ENCODE measurements at regions not wholly inside any gene's neighbourhood (a gene's known extent, or its start where the extent isn't known, plus 50 kb on each side); places are given as distances from the start of the nearest gene placed in this dataset.

GRCh38 chr12:87828382-87828973 lies 200.7 kb downstream of the C12orf50 start:
- DNase-seq = no peak

DNA sequence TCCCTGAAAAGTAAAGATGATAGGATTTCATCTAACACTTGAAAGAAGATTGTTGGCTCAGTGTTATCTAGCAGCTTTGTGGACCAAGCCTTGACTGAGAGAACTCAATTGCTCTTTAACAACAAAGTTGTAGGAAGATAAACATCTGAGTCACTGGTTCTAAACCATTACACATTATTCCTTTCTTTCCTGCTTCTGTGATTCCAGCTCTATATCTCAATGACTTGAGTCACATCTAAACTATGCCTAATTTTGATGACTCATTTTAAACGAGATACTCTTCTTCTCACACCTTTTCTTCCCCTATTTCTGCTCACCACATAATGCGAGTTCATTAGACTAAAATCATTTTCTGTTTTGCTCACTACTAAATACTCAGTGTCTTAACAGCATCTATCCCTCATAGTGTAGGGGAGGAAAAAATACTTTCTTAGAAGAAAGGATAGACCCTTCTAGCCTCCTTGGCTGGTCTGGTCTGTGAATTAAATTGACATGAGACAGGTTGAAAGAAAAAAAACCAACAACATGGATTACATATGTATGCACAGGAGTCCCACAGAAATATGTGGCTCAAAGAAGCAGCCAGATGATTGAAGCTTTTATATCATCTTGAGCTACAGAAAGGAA lies 201.4 kb downstream of the C12orf50 start:
- no peak for DNase-seq

- no peak for DNase-seq
These were observed 206.3 kb downstream of the C12orf50 start for GRCh38 chr12:87822923-87823322.

DNA sequence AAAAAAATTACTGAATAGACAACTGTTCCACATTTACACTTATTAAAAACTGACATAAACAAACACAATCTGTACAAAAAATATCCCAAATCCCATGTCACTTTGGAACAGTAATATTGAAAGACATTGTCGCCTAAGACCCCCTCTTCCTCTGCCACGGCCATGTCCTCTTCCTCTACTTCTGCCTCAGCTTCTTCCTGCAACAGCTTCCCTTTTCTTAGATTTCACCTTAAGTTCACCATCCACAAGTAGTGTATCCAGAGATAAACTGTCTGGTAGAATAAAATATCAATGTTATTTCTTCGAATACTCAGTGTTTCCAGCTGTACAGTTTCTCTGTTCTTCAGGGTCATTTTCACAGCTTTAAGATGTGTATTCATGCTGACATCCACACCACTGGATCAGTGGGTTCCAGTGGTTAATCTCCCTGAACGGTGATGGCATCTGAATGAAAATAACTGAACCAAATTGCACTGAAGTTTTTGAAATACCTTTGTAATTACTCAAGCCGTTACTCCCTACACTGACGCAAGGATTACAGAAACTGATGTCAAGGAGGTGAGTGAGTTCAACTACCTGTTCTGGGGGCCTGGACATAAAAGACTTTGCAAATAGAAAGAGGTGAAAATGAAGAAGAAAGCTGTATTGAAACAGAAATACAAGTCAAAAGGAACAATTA lies 208.5 kb downstream of the C12orf50 start:
- no peak for DNase-seq

DNA sequence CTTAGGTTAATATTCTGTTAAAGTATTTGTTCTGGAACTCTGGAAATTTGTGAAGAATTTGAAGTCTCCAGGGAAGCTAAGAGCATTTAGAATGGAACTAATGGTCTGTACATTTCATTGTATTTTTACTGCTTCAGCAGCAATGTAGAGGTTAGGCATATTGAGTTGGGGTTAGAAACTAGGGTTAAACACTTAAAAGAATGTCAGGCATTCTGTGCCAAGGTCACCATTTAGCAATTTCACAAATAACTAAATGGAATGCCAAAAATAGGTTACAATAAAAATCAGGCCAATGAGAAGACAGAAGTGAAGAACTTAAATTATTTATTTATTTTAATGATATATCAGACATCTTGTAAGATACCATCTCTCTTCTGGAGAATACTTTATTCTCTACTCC lies 210.8 kb downstream of the C12orf50 start:
- no peak for DNase-seq

GRCh38 chr12:87815771-87816585 lies 213.2 kb downstream of the C12orf50 start:
- no peak for DNase-seq

GRCh38 chr12:87814625-87815024 lies 214.6 kb downstream of the C12orf50 start:
- DNase-seq = no peak

GRCh38 chr12:87813476-87814234 lies 215.5 kb downstream of the C12orf50 start:
- no peak for DNase-seq

DNA sequence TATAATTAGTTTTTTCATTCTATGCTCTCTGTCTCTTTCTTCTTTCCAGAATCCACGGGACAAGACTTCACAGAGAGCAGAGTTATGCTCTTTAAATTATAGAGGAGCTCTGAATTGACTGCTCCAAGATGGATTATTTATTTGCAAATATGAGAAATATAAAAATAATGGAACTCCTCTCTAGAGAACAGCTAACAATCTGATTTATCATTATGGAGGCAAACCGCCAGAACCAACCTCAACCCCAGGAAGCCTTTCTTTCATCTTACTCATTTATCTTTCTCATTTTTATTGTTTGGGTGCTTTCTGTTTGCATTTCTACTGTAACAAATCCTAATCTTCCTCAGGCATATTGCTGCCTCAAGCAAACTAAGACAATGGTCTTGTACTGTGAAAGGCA lies 216.5 kb downstream of the C12orf50 start:
- DNase-seq = no peak

DNA sequence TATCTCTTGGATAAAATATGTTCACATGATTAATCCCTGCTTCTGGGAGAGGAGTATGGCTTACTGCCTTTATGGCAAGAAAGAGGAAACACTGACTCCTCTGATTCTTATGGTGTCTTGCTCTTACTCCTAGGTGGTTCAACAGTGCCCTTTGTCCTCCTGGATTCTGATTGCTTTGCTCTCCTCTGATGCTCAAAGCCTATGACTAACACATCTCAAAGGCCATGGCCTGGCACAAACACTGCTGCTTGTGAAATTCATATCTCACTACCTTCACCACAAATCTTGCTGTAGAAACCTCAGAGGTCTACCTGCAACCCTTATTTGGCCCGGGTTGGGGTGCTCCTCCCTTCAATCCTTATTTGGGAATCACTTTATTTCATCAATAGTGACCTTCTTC lies 217.2 kb downstream of the C12orf50 start:
- no peak for DNase-seq

DNA sequence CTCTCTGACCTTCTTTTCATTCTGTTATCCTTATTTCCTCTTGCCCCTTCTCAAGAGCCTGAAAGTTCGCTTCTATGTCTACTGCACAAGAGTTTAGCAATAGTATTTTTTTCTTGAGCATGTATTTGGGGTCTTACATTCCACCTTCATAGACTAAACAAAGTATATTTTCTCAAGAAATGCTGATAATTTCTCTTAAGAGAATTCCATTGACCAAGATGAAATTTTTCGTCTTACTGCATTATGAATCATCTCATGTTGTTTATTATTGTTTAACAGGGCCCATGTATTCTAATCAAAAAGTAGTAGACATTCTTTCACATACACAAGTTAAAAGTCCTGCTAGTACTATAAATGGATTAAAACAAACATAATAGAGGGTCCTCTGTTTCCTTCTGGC lies 219.3 kb downstream of the C12orf50 start:
- no peak for DNase-seq

DNA sequence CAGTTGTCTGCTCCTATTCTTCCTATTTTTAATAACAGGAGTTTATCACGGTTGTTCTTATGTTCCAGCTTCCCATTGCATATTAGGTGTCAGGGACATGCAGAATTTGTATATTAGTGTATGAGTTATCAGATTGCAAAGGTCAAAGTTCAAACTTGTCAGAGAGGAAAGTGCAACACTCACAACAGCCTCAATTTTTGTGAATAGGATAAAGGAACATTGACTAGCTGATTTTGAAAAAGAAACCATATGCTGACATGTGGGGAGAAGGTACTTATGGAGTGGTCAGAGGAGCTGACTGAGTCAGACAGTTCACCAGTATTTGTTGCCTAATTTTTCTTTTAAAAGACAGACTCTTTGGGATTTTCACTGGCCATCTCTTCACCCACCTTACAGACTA lies 222.1 kb downstream of the C12orf50 start:
- DNase-seq = no peak

GRCh38 chr12:87806310-87806709 lies 222.9 kb downstream of the C12orf50 start:
- no peak for DNase-seq

GRCh38 chr12:87804386-87804785 lies 224.8 kb downstream of the C12orf50 start:
- DNase-seq = no peak

DNA sequence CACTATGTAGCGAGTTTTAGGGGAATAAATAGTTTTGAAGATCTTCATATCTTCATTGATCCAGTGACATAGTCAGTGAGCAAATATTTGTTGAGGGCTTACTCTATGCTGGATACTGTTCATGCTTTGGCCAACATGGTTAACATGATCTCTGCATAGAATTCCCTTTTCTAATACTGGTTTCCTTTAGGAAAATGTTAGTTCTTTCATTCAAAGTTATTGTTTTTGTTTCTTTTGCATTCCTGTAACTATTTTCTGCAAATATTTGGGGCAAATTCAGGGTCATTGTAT lies 226.5 kb downstream of the C12orf50 start:
- no peak for DNase-seq

GRCh38 chr12:87801860-87802720 lies 227.1 kb downstream of the C12orf50 start:
- peak; percentile 9 for DNase-seq

DNA sequence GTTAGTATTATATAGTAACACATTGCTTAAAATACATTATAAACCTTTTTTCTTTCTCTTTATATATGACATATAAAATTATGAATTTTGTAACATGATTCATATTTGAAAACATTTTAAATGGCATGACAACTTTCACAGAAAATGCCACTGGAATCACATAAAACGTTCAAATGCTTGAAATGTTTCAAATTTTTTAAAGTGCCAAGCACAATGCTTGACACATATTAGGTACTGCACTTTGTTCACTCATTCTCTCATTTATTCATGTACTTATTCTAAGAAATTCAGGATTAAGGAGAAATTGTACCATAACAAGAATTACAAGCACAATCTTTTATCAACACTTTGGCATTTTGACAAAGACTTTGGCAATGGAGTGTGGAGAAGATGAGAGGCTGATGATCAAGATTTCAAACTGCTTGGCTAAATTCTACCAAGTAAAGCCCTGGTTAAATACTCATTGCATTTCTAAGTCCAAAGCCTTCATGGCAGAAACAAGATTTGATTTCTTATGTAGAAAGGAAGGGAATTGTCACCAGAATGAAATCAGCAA lies 232.2 kb downstream of the C12orf50 start:
- no peak for DNase-seq

DNA sequence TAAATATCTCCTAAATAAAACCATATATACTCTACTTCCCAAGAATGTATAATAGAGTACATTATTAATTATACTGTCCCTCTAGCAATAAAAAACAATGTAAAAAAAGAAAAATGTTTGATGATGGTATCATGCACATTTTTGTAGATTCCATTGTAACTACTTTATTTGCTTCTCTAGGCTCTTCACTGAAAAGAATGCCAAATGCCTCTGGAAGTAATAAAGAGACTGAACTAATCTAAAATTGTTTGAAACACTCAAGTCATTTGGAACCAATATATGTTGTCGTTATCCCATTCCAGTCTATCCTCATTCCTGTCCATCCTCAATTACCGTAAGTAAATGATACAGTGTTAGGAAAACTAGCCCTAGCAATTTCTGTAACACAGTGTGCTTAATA lies 233.6 kb downstream of the C12orf50 start:
- no peak for DNase-seq

GRCh38 chr12:87794854-87795253 lies 234.3 kb downstream of the C12orf50 start:
- no peak for DNase-seq

- DNase-seq = no peak
These were observed 236.1 kb downstream of the C12orf50 start for GRCh38 chr12:87793131-87793530.

DNA sequence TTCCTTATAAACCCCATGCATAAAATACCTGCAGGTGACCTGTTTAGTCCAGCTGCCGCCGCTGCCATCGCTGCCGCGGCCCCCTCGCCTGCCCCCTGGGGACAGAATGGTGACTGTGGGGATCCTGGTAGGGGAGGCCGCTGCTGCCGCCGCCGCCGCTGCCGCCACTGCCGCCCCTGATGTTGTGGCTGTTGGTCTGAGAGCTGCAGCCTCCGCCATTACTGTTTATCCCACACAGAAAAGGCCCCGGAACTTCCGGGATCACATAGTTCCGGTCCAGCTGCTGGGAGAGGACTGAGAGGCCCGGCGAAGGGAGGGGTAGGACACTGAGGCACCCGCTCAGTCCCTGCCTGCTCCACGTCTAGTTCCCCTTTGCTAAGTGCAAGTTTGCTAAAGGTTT lies 244.9 kb downstream of the C12orf50 start:
- no peak for DNase-seq

DNA sequence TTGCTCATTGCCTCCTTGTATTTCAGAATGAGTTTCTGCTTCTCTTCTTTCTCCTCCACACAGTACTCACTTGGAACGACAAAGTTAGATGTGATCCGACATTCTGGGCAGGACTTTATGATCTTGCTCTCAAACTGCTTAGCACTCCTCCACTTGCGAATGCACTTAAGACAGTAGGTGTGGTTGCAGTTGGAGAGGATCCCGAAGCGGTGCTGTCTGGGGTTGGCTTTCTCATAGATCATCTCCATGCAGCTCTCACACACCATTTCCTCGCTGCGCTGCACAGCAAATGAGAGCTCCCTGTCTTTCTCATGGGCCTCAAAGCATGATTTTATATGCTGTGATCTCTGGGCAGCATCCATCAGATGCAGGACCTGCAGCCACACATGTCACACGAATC lies 245.7 kb downstream of the C12orf50 start:
- no peak for DNase-seq
